Immature natural killer cell (primary cell): ENCODE measurements at regions not wholly inside any gene's neighbourhood (a gene's known extent, or its start where the extent isn't known, plus 50 kb on each side); places are given as distances from the start of the nearest gene placed in this dataset.

Source experiments
- DNase-seq, 3 donors: peaks; one replicate each; pipeline ENCODE4 v3.0.0; 2022; ENCODE audit warnings: mixed read lengths in 1 of 3
- H3K27ac Mint-ChIP-seq, 6 donors: one replicate each; pipeline ENCODE4 v1.8.0; 2020; ENCODE audit warnings: mixed read lengths in 6 of 6, mild to moderate bottlenecking in 5 of 6, inconsistent platforms in 4 of 6, moderate library complexity in 3 of 6
- H3K27me3 Mint-ChIP-seq, 3 donors: one replicate each; pipeline ENCODE4 v1.8.0; 2020 to 2021; ENCODE audit warnings: low read depth in 3 of 3, mild to moderate bottlenecking in 3 of 3, mixed read lengths in 3 of 3, moderate library complexity in 3 of 3, inconsistent platforms in 1 of 3
- H3K36me3 Mint-ChIP-seq, 3 donors: one replicate each; pipeline ENCODE4 v1.8.0; 2020; ENCODE audit warnings: mixed read lengths in 3 of 3, inconsistent platforms in 2 of 3, mild to moderate bottlenecking in 2 of 3
- H3K4me1 Mint-ChIP-seq, 2 donors: one replicate each; pipeline ENCODE4 v1.8.0; 2020; ENCODE audit warnings: inconsistent platforms in 2 of 2, mild to moderate bottlenecking in 2 of 2, mixed read lengths in 2 of 2, moderate library complexity in 1 of 2
- H3K4me3 Mint-ChIP-seq, 5 donors: one replicate each; pipeline ENCODE4 v1.8.0; 2020; ENCODE audit warnings: mild to moderate bottlenecking in 5 of 5, mixed read lengths in 5 of 5, inconsistent platforms in 3 of 5, moderate library complexity in 3 of 5
- H3K9me3 Mint-ChIP-seq, 6 donors: one replicate each; pipeline ENCODE4 v1.8.0; 2020; ENCODE audit warnings: mild to moderate bottlenecking in 6 of 6, mixed read lengths in 6 of 6, inconsistent platforms in 4 of 6, moderate library complexity in 3 of 6

DNA sequence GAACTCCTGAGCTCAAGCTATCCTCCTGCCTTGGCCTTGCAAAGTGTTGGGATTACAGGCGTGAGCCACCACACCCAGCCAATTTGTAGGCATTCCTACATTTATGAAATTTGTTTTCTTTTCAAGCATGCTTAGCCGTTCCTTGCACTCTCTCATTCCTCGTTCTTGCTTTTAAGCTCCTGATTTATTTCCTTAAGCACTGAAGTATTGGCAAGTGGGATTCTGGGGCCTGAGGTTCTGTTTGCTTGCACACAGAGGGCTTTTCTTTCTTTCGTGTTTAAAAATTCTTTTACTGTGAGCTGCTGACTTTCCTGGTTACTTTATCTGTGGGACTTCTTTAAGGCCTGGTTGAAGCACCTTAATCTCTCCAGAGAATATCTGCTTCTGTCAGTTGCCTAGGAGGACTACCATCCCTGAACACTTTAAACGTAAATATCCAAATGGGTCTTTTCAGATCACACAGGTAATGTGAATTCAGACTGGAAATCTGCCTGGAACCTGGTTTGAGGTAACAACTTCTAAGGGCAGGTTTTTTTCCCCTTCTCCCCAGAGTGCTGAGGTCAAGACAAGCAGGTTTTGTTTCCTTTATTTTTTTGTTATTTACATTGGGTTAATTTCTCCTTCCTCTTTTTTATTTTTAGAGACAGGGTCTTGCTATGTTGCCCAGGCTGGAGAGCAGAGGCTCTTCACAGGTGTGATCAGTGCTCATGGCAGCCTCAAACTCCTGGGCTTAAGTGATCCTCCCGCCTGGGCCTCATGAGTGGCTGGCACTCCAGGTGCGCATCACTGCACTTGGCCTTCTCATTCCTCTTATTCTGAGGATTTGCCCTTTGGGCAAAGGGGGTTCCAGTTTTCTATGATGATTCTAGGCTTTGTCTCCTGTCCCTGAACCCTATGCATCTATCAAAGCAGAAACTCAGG lies 102.9 kb downstream of the PFKFB3 start:
- peaks cover 0 to under 1% of the 10 kb centered on the region in 2 donors for H3K4me1 Mint-ChIP-seq
- H3K27me3 Mint-ChIP-seq = peaks cover 0 to 5% (median 0%) of the 10 kb centered on the region in 3 donors

DNA sequence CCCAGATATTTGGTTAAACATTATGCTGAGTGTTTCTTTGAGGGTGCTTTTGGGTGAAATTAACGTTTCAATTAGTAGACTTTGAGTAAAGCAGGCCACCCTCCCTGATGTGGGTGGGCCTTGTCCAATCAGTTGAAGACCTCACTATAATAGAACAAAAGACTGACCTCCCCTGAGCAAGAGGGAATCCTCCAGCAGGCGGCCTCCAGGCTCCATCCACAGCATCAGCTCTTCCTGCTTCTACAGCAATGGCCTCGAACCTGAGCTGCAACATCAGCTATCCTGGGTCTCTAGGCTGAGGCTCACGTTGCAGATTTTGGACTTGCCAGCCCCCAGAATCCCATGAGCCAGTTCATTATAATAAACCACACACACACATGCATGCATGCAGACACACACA lies 104.2 kb downstream of the PFKFB3 start:
- H3K9me3 Mint-ChIP-seq = peaks cover 0 to 8% (median 2%) of the 10 kb centered on the region in 6 donors
- DNase-seq = no peak
- H3K27me3 Mint-ChIP-seq = peaks cover 0 to 5% (median 0%) of the 10 kb centered on the region in 3 donors
- H3K27ac Mint-ChIP-seq = no peak overlapping the region
- H3K4me1 Mint-ChIP-seq = no peaks in the 10 kb centered on the region
- no peak overlapping the region for H3K4me3 Mint-ChIP-seq
- H3K36me3 Mint-ChIP-seq = peaks cover 0 to 3% (median 0%) of the 10 kb centered on the region in 3 donors

More for the DNA sequence above, 102.9 kb downstream of the PFKFB3 start:
- no peak for DNase-seq
- no peak overlapping the region for H3K27ac Mint-ChIP-seq
- H3K36me3 Mint-ChIP-seq = peaks cover 0 to 3% (median 0%) of the 10 kb centered on the region in 3 donors
- H3K4me3 Mint-ChIP-seq = no peak overlapping the region
- H3K9me3 Mint-ChIP-seq = peaks cover 0 to 8% (median 2%) of the 10 kb centered on the region in 6 donors

DNA sequence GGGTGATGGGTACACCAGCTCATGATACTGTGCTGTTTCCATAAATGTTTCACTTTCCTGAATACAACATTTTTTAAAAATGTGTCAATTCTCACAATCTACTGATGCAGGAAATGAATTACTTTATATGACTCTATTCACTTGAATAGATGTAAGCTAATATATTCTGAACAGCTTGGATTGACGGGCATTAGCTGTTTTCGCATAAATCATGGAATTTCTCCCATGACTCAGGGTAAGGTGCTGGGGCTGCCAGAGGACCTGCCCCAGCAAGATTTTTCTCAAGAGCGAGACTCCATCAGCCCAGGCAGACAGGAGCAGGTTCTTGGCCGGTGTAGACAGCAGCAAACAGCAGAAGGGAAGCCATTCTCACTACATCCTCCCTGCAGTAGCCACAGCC lies 107.1 kb downstream of the PFKFB3 start:
- Mint-ChIP-seq H3K9me3 (peaks cover 0 to 8% (median 2%) of the 10 kb centered on the region in 6 donors), H3K4me1 (no peaks in the 10 kb centered on the region), H3K4me3 (no peak overlapping the region), H3K27me3 (peaks cover 0 to 8% (median 0%) of the 10 kb centered on the region in 3 donors), H3K27ac (no peak overlapping the region), H3K36me3 (peaks cover 0 to 3% (median 0%) of the 10 kb centered on the region in 3 donors)
- no peak for DNase-seq

DNA sequence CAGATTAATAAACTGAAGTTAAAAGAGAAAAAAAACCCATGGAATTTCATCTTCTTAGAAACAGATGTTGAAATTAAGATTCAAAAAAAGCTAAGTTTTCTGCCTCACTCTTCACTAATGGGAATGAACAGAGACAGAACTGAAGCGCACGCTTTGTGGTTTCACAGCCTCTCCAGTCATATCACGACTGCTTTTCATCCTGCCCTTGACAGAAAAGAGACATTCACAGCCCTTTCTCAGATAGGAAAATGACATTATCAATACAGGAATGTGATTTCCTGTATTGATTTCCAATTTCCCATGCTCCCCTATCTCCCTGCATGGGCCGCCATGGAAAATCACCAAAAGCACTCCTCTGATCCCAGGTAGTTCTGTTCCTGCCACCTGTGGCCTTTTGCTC lies 108.2 kb downstream of the PFKFB3 start:
- no peak overlapping the region for H3K27ac Mint-ChIP-seq
- H3K27me3 Mint-ChIP-seq = peaks cover 0 to 8% (median 2%) of the 10 kb centered on the region in 3 donors
- H3K9me3 Mint-ChIP-seq = peaks cover 0 to 8% (median 2%) of the 10 kb centered on the region in 6 donors
- no peaks in the 10 kb centered on the region for H3K36me3 Mint-ChIP-seq
- H3K4me3 Mint-ChIP-seq = no peak overlapping the region
- DNase-seq = no peak
- no peaks in the 10 kb centered on the region for H3K4me1 Mint-ChIP-seq

DNA sequence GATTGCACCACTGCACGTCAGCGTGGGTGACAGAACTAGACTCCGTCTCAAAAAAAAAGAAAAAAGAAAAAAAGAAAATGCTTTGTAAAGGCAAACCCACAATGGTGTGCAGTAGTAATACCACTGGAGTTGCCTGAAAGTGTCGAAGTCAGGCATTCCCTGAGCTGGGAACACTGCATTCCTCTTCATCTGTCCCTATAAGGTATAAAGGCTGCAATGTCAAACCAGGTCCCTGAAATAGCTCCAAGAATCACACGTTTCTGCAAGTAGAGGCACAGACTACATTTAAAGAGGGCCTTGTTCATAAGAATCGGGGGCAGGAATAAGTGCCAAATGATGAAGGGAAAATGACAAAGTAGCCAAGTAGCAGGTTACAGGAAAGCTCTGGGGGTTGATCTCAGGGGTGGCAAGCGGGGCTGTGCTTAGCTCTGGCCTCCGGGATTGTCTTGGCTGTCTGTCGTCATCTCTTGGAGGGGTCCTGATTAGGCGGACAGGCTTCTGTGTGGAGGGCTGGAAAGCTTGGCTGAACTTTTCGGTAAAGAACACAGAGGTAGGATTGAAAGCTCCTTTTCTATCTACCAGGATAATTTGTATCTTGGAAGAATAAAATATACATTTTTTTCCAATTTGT lies 109.1 kb downstream of the PFKFB3 start:
- Mint-ChIP-seq H3K36me3 (no peaks in the 10 kb centered on the region), H3K4me1 (no peaks in the 10 kb centered on the region), H3K27ac (no peak overlapping the region), H3K27me3 (peaks cover 0 to 8% (median 2%) of the 10 kb centered on the region in 3 donors), H3K4me3 (no peak overlapping the region), H3K9me3 (peaks cover 0 to 8% (median 2%) of the 10 kb centered on the region in 6 donors)
- no peak for DNase-seq

DNA sequence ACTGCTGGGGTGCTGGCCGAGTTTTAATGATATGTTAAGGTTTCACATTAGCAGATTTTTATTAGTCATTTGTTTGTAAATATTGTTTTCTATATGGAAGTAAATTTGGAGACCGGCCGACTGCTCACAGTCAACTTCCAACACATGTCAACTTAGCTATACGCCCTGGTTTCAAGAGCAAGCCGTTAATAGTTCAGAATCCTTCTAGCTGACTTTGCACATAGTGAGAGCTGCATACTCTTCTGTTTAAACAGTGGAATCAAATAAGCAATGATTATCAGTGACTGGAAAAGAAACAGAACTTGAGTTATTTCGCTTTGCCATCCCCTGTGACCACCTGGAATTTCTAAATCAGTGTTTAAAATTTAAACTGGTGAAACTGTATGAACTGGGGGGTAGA lies 109.9 kb downstream of the PFKFB3 start:
- H3K27me3 Mint-ChIP-seq = peaks cover 0 to 8% (median 2%) of the 10 kb centered on the region in 3 donors
- DNase-seq = no peak
- peaks cover 0 to 2% (median 0%) of the 10 kb centered on the region in 6 donors for H3K9me3 Mint-ChIP-seq
- H3K36me3 Mint-ChIP-seq = no peaks in the 10 kb centered on the region
- no peak overlapping the region for H3K27ac Mint-ChIP-seq
- no peak overlapping the region for H3K4me3 Mint-ChIP-seq
- H3K4me1 Mint-ChIP-seq = no peaks in the 10 kb centered on the region

DNA sequence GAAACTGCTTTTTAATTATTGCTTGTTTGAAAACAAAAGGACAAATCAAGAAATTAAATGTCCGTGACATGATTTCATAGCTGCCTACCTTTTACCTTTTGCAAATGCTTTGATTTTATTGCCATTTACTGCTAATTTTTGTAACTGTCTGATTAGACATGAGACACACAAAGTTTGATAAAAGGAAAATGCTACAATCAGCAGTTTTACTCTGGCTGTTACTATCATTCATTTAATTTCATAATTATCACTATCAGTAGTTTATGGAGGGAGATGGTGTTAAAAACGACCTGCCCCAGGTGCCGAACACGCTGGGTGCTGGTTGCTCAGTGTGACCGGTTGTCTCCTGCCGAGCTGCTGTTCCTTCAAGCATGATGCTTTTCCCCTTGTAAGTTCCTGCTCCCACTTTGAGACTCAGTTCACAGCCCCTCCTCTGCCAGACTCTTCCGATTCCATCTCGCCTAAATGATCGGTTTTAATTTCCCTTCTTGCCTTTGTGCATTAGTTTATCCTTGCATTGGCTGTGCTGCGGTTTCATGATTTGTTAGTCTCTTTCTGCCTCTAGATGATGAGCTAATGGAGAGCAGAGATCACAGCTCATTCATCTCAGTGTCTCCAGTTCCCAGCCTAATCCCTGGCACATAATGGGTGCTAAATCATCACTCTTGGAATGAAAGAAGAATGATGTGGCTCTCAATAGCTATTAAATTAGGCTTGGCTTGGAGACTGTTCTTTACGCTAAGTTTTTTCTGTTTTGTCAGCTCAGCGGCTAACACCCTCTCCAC lies 110.6 kb downstream of the PFKFB3 start:
- Mint-ChIP-seq H3K9me3 (peaks cover 0 to 2% (median 0%) of the 10 kb centered on the region in 6 donors), H3K27me3 (peaks cover 0 to 8% (median 2%) of the 10 kb centered on the region in 3 donors), H3K36me3 (no peaks in the 10 kb centered on the region), H3K4me1 (no peaks in the 10 kb centered on the region), H3K4me3 (no peak overlapping the region), H3K27ac (no peak overlapping the region)
- DNase-seq = no peak

DNA sequence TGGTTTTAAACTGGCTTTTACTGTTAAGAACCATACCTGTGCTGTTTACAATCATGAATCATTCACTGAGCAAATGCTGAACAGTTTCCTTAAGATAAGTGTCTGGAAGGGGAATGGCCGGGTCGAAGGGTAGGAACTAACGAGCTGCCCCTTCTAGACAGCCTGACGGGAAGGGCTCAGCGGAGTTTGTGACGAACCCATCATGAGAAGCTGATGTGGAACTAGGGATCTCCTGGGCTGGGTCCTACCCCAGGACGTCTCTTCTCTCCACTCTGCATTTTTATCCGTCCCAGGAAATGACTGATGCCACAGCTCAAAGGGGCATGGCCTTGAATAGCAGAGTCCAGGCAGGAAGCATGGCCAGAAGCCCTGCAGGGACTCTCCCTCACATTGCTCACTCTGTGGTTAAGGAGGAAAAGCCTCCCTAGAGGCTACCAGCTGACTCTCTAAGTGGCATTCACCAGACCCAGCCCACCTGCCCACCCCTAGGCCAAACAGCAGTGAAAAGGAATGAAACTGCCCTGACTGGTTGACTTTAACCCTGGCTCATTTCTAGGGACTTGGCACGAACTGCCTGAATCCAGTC lies 112.0 kb downstream of the PFKFB3 start:
- Mint-ChIP-seq H3K27ac (no peak overlapping the region), H3K36me3 (no peaks in the 10 kb centered on the region), H3K9me3 (peaks cover 0 to 2% (median 0%) of the 10 kb centered on the region in 6 donors), H3K27me3 (peaks cover 0 to 4% (median 2%) of the 10 kb centered on the region in 3 donors), H3K4me1 (no peaks in the 10 kb centered on the region), H3K4me3 (no peak overlapping the region)
- no peak for DNase-seq

DNA sequence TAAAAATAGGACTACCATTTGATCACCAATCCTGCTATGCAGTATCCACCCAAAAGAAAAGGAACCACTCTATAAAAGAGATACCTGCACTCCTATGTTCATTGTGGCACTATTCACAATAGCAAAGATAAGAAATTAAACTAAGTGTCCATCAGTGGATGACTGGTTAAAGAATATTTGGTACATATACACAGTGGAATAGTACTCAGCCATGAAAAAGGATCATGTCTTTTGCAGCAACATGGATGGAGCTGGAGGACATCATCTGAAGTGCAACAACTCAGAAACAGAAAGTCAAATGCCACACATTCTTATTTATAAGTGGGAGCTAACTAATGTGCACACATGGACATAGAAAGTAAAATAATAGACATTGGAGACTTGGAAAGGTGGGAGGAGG lies 116.4 kb downstream of the PFKFB3 start:
- peaks cover 0 to 2% (median 0%) of the 10 kb centered on the region in 3 donors for H3K27me3 Mint-ChIP-seq
- peaks cover 0 to 2% (median 0%) of the 10 kb centered on the region in 6 donors for H3K9me3 Mint-ChIP-seq
- H3K4me3 Mint-ChIP-seq = no peak overlapping the region
- no peaks in the 10 kb centered on the region for H3K4me1 Mint-ChIP-seq
- H3K36me3 Mint-ChIP-seq = no peaks in the 10 kb centered on the region
- no peak overlapping the region for H3K27ac Mint-ChIP-seq
- no peak for DNase-seq

DNA sequence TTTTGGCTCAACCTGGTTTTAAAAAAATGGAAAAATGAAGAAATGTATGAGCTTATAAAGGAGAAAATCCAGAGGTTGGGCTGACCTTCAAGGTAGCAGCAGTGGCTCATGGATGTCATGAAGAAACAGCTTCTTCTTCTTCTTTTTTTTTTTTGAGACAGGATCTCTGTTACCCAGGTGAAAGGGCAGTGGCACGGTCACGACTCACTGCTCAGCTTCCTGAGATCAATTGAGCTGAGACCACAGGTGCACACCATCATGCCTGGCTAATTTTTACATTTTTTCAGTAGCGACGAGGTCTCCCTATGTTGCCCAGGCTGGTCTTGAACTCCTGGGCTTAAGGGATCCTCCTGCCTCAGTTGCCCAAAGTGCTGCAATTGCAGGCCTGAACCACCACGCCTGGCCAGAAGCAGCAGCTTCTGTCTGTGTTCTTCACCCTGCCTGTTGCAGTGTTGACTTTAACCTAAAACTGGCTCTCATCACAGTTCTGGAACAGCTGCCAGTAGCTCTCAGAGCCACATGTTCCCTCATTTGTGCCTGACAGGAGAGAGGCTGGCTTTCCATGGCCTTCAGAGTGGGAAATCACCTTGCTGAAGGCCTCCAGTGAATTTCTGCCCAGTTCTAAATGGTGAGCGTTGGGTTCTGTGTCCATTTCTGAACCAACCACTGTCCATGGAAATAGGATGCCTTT lies 117.7 kb downstream of the PFKFB3 start:
- Mint-ChIP-seq H3K4me3 (no peak overlapping the region), H3K4me1 (no peaks in the 10 kb centered on the region), H3K27ac (no peak overlapping the region), H3K9me3 (peaks cover 0 to 2% (median 0%) of the 10 kb centered on the region in 6 donors), H3K27me3 (peaks cover 0 to under 1% (median 0%) of the 10 kb centered on the region in 3 donors), H3K36me3 (no peaks in the 10 kb centered on the region)
- no peak for DNase-seq

DNA sequence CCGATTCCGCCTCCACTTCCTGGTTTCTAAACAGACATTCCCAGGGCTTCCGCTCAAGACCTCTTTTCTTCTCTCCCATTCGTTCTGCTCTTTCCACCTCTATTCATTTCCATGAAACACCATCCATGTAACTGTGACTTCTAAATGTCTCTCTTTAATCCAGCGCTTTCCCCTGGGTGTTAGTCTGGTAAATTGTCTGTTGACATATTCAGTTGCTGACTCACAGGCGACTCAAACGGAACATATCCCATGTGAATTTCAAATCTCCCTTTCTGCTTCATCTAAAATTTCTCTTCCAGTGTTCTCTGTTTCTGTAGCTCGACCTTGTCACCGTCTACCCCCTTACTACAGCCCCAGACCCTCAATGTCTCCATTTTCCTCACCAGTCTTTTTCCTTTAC lies 119.1 kb downstream of the PFKFB3 start:
- H3K4me3 Mint-ChIP-seq = no peak overlapping the region
- no peak overlapping the region for H3K27ac Mint-ChIP-seq
- no peak for DNase-seq
- peaks cover 0 to 2% (median 0%) of the 10 kb centered on the region in 6 donors for H3K9me3 Mint-ChIP-seq
- H3K27me3 Mint-ChIP-seq = no peaks in the 10 kb centered on the region
- H3K4me1 Mint-ChIP-seq = no peaks in the 10 kb centered on the region
- peaks cover 0 to 3% (median under 1%) of the 10 kb centered on the region in 3 donors for H3K36me3 Mint-ChIP-seq

DNA sequence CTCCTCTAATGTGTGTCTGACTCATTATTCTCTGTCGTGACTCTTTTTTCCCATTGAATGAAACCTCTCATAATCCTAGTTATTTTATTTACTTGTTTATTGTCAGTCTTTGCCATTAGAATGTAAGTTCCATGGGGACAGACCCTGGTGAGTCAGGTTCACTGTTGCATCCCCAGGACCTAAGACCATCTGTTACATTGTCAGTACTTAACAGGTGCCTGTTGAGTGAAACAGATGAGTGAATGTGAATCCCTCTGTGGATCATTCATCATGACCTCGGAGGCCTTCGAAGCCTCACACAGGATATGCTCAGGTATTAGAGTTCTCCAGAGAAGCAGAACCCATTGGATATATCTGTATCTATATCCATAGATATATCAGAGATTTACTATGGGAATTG lies 120.1 kb downstream of the PFKFB3 start:
- Mint-ChIP-seq H3K9me3 (no peaks in the 10 kb centered on the region), H3K27me3 (no peaks in the 10 kb centered on the region), H3K4me3 (no peak overlapping the region), H3K4me1 (no peaks in the 10 kb centered on the region), H3K36me3 (peaks cover 0 to 6% (median 5%) of the 10 kb centered on the region in 3 donors), H3K27ac (no peak overlapping the region)
- DNase-seq = no peak
